Natural killer cell treated with Interleukin-12 subunit alpha and Interleukin-12 subunit beta and Interleukin-15 and Interleukin-18, amount 100 ng/mL, for 72 hours (primary cell): ENCODE measurements at regions not wholly inside any gene's neighbourhood (a gene's known extent, or its start where the extent isn't known, plus 50 kb on each side); places are given as distances from the start of the nearest gene placed in this dataset.
A peak's percentile ranks its signal among the peaks of the same experiment; 100 is the strongest.
"Not testable (repeated sequence)": the region's sequence is repeated elsewhere in the genome, so short reads cannot be mapped to it uniquely, and the experiment has no call there.

Experiments
- ATAC-seq, 2 donors: fragments of 150-1000 bp; cut with Tn5 transposase in 1 of 2; sonication (Bioruptor Pico), chemical (Tn5 transposase) in 1 of 2; 2 replicates each; pipeline ENCODE4 v1.10.0; 2021
- DNase-seq: peaks from one replicate; pipeline ENCODE4 v3.0.0; 2022; ENCODE audit warnings: low spot score
- H3K27ac Mint-ChIP-seq, 2 donors: 1 replicate in 1 of 2; 2 replicates in 1 of 2; pipeline ENCODE4 v1.8.0; 2022; ENCODE audit warnings: mixed read lengths in 2 of 2, mild to moderate bottlenecking in 1 of 2, moderate library complexity in 1 of 2
- H3K27me3 Mint-ChIP-seq, 2 donors: 1 replicate in 1 of 2; 2 replicates in 1 of 2; pipeline ENCODE4 v1.8.0; 2022; ENCODE audit warnings: mixed read lengths in 2 of 2
- H3K36me3 Mint-ChIP-seq: one replicate; pipeline ENCODE4 v1.8.0; 2022; ENCODE audit warnings: mixed read lengths
- H3K4me1 Mint-ChIP-seq, 2 donors: 1 replicate in 1 of 2; 2 replicates in 1 of 2; pipeline ENCODE4 v1.8.0; 2022; ENCODE audit warnings: low read depth in 2 of 2, mixed read lengths in 2 of 2, mild to moderate bottlenecking in 1 of 2
- H3K4me3 Mint-ChIP-seq: one replicate; pipeline ENCODE4 v1.8.0; 2022; ENCODE audit warnings: mixed read lengths
- H3K9me3 Mint-ChIP-seq: 2 replicates; pipeline ENCODE4 v1.8.0; 2022; ENCODE audit warnings: mixed read lengths

GRCh38 chr5:34455098-34455497, 201.0 kb upstream of the RAI14 start:
- Mint-ChIP-seq H3K9me3 (no peaks in the 10 kb centered on the region), H3K4me1 (no peaks in the 10 kb centered on the region), H3K27me3 (peaks cover 20 to 23% of the 10 kb centered on the region in 2 donors), H3K36me3 (no peaks in the 10 kb centered on the region), H3K27ac (no peak overlapping the region), H3K4me3 (no peak overlapping the region)
- no peak for DNase-seq
- no peak for ATAC-seq

GRCh38 chr5:34459908-34460307, 196.2 kb upstream of the RAI14 start:
- Mint-ChIP-seq H3K27ac (no peak overlapping the region), H3K27me3 (peaks cover 17 to 18% of the 10 kb centered on the region in 2 donors), H3K4me3 (no peak overlapping the region), H3K36me3 (peaks cover 5% of the 10 kb centered on the region), H3K9me3 (no peaks in the 10 kb centered on the region), H3K4me1 (peaks cover 0 to 2% of the 10 kb centered on the region in 2 donors)
- ATAC-seq, result no peak
- DNase-seq, result no peak

- ATAC-seq (no peak), DNase-seq (no peak)
- no peak overlapping the region for H3K4me3 Mint-ChIP-seq
- no peak overlapping the region for H3K27ac Mint-ChIP-seq
- H3K9me3 Mint-ChIP-seq, result no peaks in the 10 kb centered on the region
- peaks cover 20 to 21% of the 10 kb centered on the region in 2 donors for H3K27me3 Mint-ChIP-seq
- peaks cover 0 to 7% of the 10 kb centered on the region in 2 donors for H3K4me1 Mint-ChIP-seq
- peaks cover 5% of the 10 kb centered on the region for H3K36me3 Mint-ChIP-seq
These were observed 195.6 kb upstream of the RAI14 start for GRCh38 chr5:34460496-34460895.

GRCh38 chr5:34464829-34465228, 191.3 kb upstream of the RAI14 start:
- Mint-ChIP-seq H3K4me1 (peaks cover 0 to 9% of the 10 kb centered on the region in 2 donors), H3K4me3 (no peak overlapping the region), H3K36me3 (peaks cover 5% of the 10 kb centered on the region), H3K27me3 (peaks cover 20 to 38% of the 10 kb centered on the region in 2 donors), H3K9me3 (no peaks in the 10 kb centered on the region), H3K27ac (no peak overlapping the region)
- no peak for DNase-seq
- ATAC-seq, result no peak

GRCh38 chr5:34465301-34465700, 190.8 kb upstream of the RAI14 start:
- DNase-seq, result not testable (repeated sequence)

GRCh38 chr5:34466519-34467388, 189.4 kb upstream of the RAI14 start:
- H3K9me3 Mint-ChIP-seq, H3K27ac Mint-ChIP-seq, H3K36me3 Mint-ChIP-seq, H3K4me1 Mint-ChIP-seq, H3K4me3 Mint-ChIP-seq, DNase-seq, ATAC-seq: not testable (repeated sequence)
- H3K27me3 Mint-ChIP-seq, result peaks cover 16 to 31% of the 10 kb centered on the region in 2 donors

More at GRCh38 chr5:34465301-34465700, 190.8 kb upstream of the RAI14 start:
- not testable (repeated sequence) for ATAC-seq, H3K4me3 Mint-ChIP-seq, H3K36me3 Mint-ChIP-seq, H3K4me1 Mint-ChIP-seq, H3K27ac Mint-ChIP-seq, H3K9me3 Mint-ChIP-seq
- peaks cover 20 to 42% of the 10 kb centered on the region in 2 donors for H3K27me3 Mint-ChIP-seq

GRCh38 chr5:34467436-34467835, 188.7 kb upstream of the RAI14 start:
- ATAC-seq (no peak), DNase-seq (no peak)
- H3K4me1 Mint-ChIP-seq, result peaks cover 0 to 9% of the 10 kb centered on the region in 2 donors
- H3K27me3 Mint-ChIP-seq, result peaks cover 13 to 26% of the 10 kb centered on the region in 2 donors
- H3K4me3 Mint-ChIP-seq, result no peak overlapping the region
- H3K36me3 Mint-ChIP-seq, result no peaks in the 10 kb centered on the region
- no peaks in the 10 kb centered on the region for H3K9me3 Mint-ChIP-seq
- no peak overlapping the region for H3K27ac Mint-ChIP-seq

GRCh38 chr5:34467984-34468383, 188.1 kb upstream of the RAI14 start:
- H3K27ac Mint-ChIP-seq, ATAC-seq, H3K36me3 Mint-ChIP-seq, H3K4me3 Mint-ChIP-seq, DNase-seq, H3K9me3 Mint-ChIP-seq, H3K4me1 Mint-ChIP-seq: not testable (repeated sequence)
- H3K27me3 Mint-ChIP-seq, result peaks cover 10 to 26% of the 10 kb centered on the region in 2 donors

GRCh38 chr5:34469971-34470370, 186.2 kb upstream of the RAI14 start:
- no peak overlapping the region for H3K27ac Mint-ChIP-seq
- H3K36me3 Mint-ChIP-seq, result no peaks in the 10 kb centered on the region
- peaks cover 0 to 10% of the 10 kb centered on the region in 2 donors for H3K4me1 Mint-ChIP-seq
- ATAC-seq (no peak), DNase-seq (no peak)
- H3K4me3 Mint-ChIP-seq, result no peak overlapping the region
- H3K9me3 Mint-ChIP-seq, result no peaks in the 10 kb centered on the region
- H3K27me3 Mint-ChIP-seq, result peaks cover 10 to 26% of the 10 kb centered on the region in 2 donors

- Mint-ChIP-seq H3K9me3 (no peaks in the 10 kb centered on the region), H3K36me3 (no peaks in the 10 kb centered on the region), H3K27me3 (peaks cover 3 to 5% of the 10 kb centered on the region in 2 donors), H3K4me1 (peaks cover 9 to 16% of the 10 kb centered on the region in 2 donors), H3K4me3 (no peak overlapping the region), H3K27ac (no peak overlapping the region)
- no peak for DNase-seq
- peak in 1 of 2 donors; percentile 65 for ATAC-seq
These were observed 181.5 kb upstream of the RAI14 start for GRCh38 chr5:34474573-34475021.

GRCh38 chr5:34475249-34475966, 180.7 kb upstream of the RAI14 start:
- H3K36me3 Mint-ChIP-seq, result no peaks in the 10 kb centered on the region
- peak overlapping the region; percentile 8 for H3K4me3 Mint-ChIP-seq
- ATAC-seq (no peak), DNase-seq (no peak)
- H3K9me3 Mint-ChIP-seq, result no peaks in the 10 kb centered on the region
- peaks cover 0 to 7% of the 10 kb centered on the region in 2 donors for H3K27me3 Mint-ChIP-seq
- H3K27ac Mint-ChIP-seq, result peak overlapping the region in 1 of 2 donors; percentile 1
- H3K4me1 Mint-ChIP-seq, result peaks cover 9 to 16% of the 10 kb centered on the region in 2 donors

GRCh38 chr5:34476941-34477565, 179.1 kb upstream of the RAI14 start:
- Mint-ChIP-seq H3K36me3 (no peaks in the 10 kb centered on the region), H3K27me3 (peaks cover 0 to 9% of the 10 kb centered on the region in 2 donors), H3K4me3 (no peak overlapping the region), H3K9me3 (no peaks in the 10 kb centered on the region), H3K4me1 (peaks cover 9 to 16% of the 10 kb centered on the region in 2 donors), H3K27ac (no peak overlapping the region)
- DNase-seq (no peak), ATAC-seq (no peak)

- Mint-ChIP-seq H3K9me3 (no peaks in the 10 kb centered on the region), H3K4me1 (peaks cover 2 to 4% of the 10 kb centered on the region in 2 donors), H3K36me3 (no peaks in the 10 kb centered on the region), H3K27ac (no peak overlapping the region), H3K27me3 (peaks cover 0 to 13% of the 10 kb centered on the region in 2 donors), H3K4me3 (no peak overlapping the region)
- ATAC-seq (no peak), DNase-seq (no peak)
These were observed 175.2 kb upstream of the RAI14 start for GRCh38 chr5:34480810-34481528.
